Testis (tissue), 2 donors: ENCODE measurements at regions not wholly inside any gene's neighbourhood (a gene's known extent, or its start where the extent isn't known, plus 50 kb on each side); places are given as distances from the start of the nearest gene placed in this dataset.

Experiments used
- CTCF ChIP-seq, 3 experiments: fragments of 450-650 bp in 2 of 3; fragments of 200-600 bp in 1 of 3; sonication (generic) in 1 of 3; IDR thresholded peaks; one replicate each; pipeline ENCODE4 v1.5.1; 2016 to 2019; ENCODE audit warnings: antibody characterized with exemption in 3 of 3, mild to moderate bottlenecking in 2 of 3, moderate library complexity in 1 of 3
- POLR2A ChIP-seq: fragments of 450-650 bp; IDR thresholded peaks from one replicate; pipeline ENCODE4 v1.6.1; 2017; ENCODE audit warnings: antibody characterized with exemption, mild to moderate bottlenecking, moderate library complexity

- TF ChIP-seq CTCF (IDR thresholded peaks at IDR 0.05) (no peak), POLR2A (no peak)
Observed at GRCh38 chr2:160584972-160585494, 91.4 kb upstream of the RBMS1 start.
